ENCODE measurements at regions not wholly inside any gene's neighbourhood (a gene's known extent, or its start where the extent isn't known, plus 50 kb on each side); places are given as distances from the start of the nearest gene placed in this dataset.

DNA sequence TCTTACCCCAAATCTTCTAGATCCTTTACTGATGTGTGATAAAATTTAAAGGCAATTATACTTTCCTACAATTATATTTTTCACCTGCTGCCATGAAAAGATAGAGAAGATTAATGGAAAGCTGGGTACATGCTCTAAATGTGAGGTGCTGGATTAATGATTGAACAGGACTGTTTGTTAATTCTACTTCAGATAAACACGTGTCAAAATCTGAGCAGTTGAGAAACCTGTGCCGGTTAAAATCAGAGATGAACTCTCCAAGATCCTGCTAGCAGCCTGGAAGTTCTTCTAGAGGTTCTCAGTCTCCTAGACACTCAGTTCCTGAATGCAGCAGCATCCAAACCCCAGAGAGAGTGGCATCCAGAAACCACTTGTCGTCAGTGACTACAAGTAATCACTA, 69.2 kb downstream of the INHBA start:
- TF ChIP-seq GATA3 (IDR thresholded peaks at IDR 0.05; ENCODE audit: low read depth, low read length) = no peak

DNA sequence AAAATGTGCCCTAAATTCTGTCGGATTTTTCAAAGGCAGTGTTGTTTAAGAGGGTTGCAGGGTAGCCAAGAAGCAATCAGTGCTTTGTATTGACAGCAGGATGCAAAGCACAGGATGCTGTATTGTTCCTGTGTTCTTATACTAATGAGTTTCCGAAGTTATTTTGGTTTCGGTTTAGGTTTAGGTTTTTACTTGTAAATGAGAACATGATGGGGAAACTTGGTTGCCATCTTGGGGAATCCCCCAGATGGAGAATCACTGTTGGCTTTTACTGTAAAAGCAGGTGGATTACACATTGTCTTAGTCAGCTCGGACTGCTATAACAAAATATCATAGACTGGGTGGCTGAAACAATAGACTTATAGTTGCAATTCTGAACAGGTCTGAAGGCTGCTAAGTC, 72.1 kb downstream of the INHBA start:
- TF ChIP-seq GATA2 (IDR thresholded peaks at IDR 0.05; ENCODE audit: low read depth, low read length) = no peak
- no peak for TF ChIP-seq GATA3 (IDR thresholded peaks at IDR 0.05; ENCODE audit: low read depth, low read length)

- no peak for TF ChIP-seq GATA3 (IDR thresholded peaks at IDR 0.05; ENCODE audit: low read depth, low read length)
- TF ChIP-seq GATA2 (IDR thresholded peaks at IDR 0.05; ENCODE audit: low read depth, low read length) = no peak
These were observed 73.2 kb downstream of the INHBA start for GRCh38 chr7:41629711-41630111.

GRCh38 chr7:41628901-41629300, 74.0 kb downstream of the INHBA start:
- no peak for TF ChIP-seq GATA2 (IDR thresholded peaks at IDR 0.05; ENCODE audit: low read depth, low read length)
- TF ChIP-seq GATA3 (IDR thresholded peaks at IDR 0.05; ENCODE audit: low read depth, low read length) = no peak

DNA sequence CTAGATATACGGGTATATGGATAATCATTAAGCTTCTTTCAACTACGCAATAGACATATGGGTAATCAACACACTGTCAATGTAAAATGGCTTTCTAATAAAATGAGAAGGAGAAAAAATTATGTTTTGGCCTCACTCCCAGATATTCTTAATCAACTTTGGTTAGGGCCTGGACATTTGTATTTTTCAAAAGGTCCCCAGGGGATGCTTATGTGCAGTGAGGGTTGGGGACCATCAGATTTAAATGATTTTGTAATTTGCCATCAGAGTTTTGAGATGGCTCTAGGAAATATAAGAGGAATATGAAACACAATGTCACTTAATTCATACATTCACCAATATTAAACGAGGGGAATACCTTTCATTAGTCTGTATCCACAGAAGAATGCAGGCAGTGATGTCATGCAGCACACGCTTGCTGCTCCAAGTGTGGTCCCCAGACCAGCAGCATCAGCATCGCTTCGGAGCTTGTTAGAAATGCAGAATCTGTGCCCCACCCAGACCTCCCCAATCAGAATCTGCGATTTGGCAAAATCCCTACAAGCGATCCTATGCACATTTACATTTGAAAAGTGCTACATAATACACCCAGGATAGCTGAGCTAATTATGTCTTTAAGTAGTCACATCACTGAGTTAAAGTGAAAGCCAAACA, 75.1 kb downstream of the INHBA start:
- TF ChIP-seq GATA2 (IDR thresholded peaks at IDR 0.05; ENCODE audit: low read depth, low read length) = peak; percentile 18; the same call in 1 of the 2 replicates
- TF ChIP-seq GATA3 (IDR thresholded peaks at IDR 0.05; ENCODE audit: low read depth, low read length) = no peak

DNA sequence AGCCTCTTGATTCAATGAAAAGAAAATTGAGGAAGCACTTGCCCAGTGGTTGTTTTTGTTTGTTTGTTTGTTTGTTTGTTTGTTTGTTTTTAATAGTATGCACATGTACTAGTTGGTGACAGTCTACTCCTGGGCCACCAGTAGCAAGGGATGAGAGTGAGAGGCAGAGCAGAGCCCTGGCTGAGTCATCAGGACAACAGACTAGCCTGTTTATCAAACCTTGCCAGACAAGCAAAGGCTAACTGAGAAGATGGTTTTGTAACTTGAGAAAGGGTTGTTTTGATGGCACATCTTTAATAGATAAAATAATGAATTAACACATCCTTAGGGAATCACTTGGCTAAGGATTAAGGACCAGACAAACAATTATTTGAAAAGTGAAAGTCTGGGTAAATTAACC, 78.1 kb downstream of the INHBA start:
- TF ChIP-seq GATA2 (IDR thresholded peaks at IDR 0.05; ENCODE audit: low read depth, low read length) (no peak), GATA3 (IDR thresholded peaks at IDR 0.05; ENCODE audit: low read depth, low read length) (no peak)

GRCh38 chr7:41621953-41622831, 80.7 kb downstream of the INHBA start:
- no peak for TF ChIP-seq GATA3 (IDR thresholded peaks at IDR 0.05; ENCODE audit: low read depth, low read length)

DNA sequence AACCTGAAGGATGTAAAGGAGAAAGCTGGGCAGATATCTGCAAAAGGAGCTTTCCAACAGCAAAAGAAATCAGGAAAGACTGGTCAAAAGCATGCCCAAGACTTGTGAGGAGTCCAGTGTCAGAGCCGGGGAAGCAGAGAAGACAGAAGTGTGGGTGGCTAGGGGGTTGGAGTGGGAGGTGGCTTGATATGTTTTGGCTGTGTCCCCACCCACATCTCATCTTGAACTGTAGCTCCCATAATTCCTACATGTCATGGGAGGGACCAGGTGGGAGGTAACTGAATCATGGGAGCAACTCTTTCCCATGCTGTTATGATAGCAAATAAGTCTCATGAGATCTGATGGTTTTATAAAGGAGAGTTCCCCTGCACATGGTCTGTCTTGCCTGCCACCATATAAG, 84.9 kb downstream of the INHBA start:
- no peak for TF ChIP-seq GATA3 (IDR thresholded peaks at IDR 0.05; ENCODE audit: low read depth, low read length)
- no peak for TF ChIP-seq GATA2 (IDR thresholded peaks at IDR 0.05; ENCODE audit: low read depth, low read length)

- TF ChIP-seq GATA3 (IDR thresholded peaks at IDR 0.05; ENCODE audit: low read depth, low read length) = no peak
These were observed 90.1 kb downstream of the INHBA start for GRCh38 chr7:41612798-41613197.

DNA sequence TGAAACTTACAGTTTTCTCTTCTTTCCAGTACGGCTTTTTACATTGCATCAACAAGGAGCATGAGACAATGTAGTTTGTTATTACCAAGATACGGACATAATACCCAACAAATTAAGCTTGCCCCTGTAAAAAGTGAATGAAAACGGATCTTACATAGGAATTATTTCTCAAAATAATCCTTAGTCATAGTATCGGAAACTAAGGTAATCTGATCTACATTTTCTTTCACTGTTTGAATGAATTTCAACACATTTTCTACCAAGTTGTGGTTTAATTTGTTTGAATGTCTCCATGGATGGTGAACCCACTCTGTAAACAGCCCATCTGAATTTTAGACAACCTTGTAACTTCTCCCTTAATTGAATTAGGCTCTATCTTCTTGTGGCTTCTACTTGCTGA, 90.5 kb downstream of the INHBA start:
- no peak for TF ChIP-seq GATA3 (IDR thresholded peaks at IDR 0.05; ENCODE audit: low read depth, low read length)
- no peak for TF ChIP-seq GATA2 (IDR thresholded peaks at IDR 0.05; ENCODE audit: low read depth, low read length)

GRCh38 chr7:41608447-41608846, 94.4 kb downstream of the INHBA start:
- no peak for TF ChIP-seq GATA2 (IDR thresholded peaks at IDR 0.05; ENCODE audit: low read depth, low read length)
- TF ChIP-seq GATA3 (IDR thresholded peaks at IDR 0.05; ENCODE audit: low read depth, low read length) = no peak

- no peak for TF ChIP-seq GATA3 (IDR thresholded peaks at IDR 0.05; ENCODE audit: low read depth, low read length)
- TF ChIP-seq GATA2 (IDR thresholded peaks at IDR 0.05; ENCODE audit: low read depth, low read length) = no peak
These were observed 98.9 kb downstream of the INHBA start for GRCh38 chr7:41603985-41604384.

- no peak for TF ChIP-seq GATA3 (IDR thresholded peaks at IDR 0.05; ENCODE audit: low read depth, low read length)
- no peak for TF ChIP-seq GATA2 (IDR thresholded peaks at IDR 0.05; ENCODE audit: low read depth, low read length)
These were observed 103.1 kb downstream of the INHBA start for GRCh38 chr7:41599760-41600159.

DNA sequence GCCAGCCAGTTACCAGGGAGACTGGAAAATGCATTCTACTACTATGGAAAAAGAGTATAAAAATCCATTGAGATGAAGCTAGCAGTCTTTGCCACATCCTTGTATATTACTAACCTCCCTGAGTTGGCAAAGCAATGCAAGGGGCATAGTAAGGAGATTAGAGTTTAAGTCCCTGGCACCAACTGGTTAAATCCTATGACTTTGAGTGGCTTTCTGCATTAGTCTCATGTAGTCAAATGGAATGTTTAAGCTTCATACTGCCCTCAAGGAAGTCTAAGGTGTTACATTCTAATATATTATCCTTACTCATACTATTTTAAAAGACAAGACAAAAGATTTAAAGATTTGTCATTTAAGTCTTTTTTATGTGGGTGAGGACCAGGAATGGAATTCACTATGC, 110.1 kb downstream of the INHBA start:
- TF ChIP-seq GATA2 (IDR thresholded peaks at IDR 0.05; ENCODE audit: low read depth, low read length) (no peak), GATA3 (IDR thresholded peaks at IDR 0.05; ENCODE audit: low read depth, low read length) (no peak)

DNA sequence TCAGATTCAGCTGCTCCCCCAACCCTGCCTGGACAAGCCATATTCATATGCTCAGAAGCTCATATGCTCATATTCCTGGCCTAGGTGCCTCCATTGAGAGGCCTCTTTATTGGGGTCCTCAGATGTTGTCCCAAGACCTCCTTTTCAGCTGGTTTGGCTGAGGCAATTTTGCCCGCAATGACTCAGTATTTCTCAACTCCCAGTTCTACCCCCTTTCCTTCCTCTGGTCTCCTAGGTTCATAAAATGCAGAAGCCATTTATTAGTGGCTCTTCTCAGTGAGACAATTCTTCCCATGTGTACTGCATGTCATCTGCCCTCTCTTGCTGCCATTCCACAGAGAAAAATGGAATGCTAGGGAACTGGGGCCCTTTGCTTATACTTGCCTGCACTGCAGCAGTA, 110.7 kb downstream of the INHBA start:
- no peak for TF ChIP-seq GATA2 (IDR thresholded peaks at IDR 0.05; ENCODE audit: low read depth, low read length)
- no peak for TF ChIP-seq GATA3 (IDR thresholded peaks at IDR 0.05; ENCODE audit: low read depth, low read length)
